Activated naive CD4-positive, alpha-beta T cell treated with anti-CD3 and anti-CD28 coated beads, Interleukin-2, amount 10 ng/mL, durations not matched to agents 7 days and 5 days (primary cell): ENCODE measurements at regions not wholly inside any gene's neighbourhood (a gene's known extent, or its start where the extent isn't known, plus 50 kb on each side); places are given as distances from the start of the nearest gene placed in this dataset.
A peak's percentile ranks its signal among the peaks of the same experiment; 100 is the strongest.

Experiments used
- CTCF ChIA-PET: fragments of 350-600 bp; sonication (Branson Sonifier 250); formaldehyde crosslinking; loops from one replicate; lab custom pipeline; 2021; ENCODE audit warnings: antibody characterized with exemption; lab: Charles Lee
- DNase-seq: peaks from one replicate; pipeline ENCODE4 v3.0.0-alpha.2; 2020
- H3K27ac Mint-ChIP-seq: one replicate; pipeline ENCODE4 v1.8.0; 2021; ENCODE audit warnings: mild to moderate bottlenecking, moderate library complexity, mixed read lengths
- H3K27me3 Mint-ChIP-seq: one replicate; pipeline ENCODE4 v1.8.0; 2021; ENCODE audit warnings: mild to moderate bottlenecking, mixed read lengths
- H3K36me3 Mint-ChIP-seq: one replicate; pipeline ENCODE4 v1.8.0; 2021; ENCODE audit warnings: mixed read lengths
- H3K4me1 Mint-ChIP-seq: one replicate; pipeline ENCODE4 v1.8.0; 2021; ENCODE audit warnings: mixed read lengths
- H3K4me3 Mint-ChIP-seq: one replicate; pipeline ENCODE4 v1.8.0; 2021; ENCODE audit warnings: mild to moderate bottlenecking, moderate library complexity, mixed read lengths
- H3K9me3 Mint-ChIP-seq: one replicate; pipeline ENCODE4 v1.8.0; 2021; ENCODE audit warnings: mixed read lengths

GRCh38 chr1:193555662-193556441 is 369.4 kb upstream of the B3GALT2 start:
- Mint-ChIP-seq H3K4me3 (no peak overlapping the region), H3K27me3 (no peaks in the 10 kb centered on the region), H3K27ac (no peak overlapping the region), H3K9me3 (peaks cover 12% of the 10 kb centered on the region), H3K36me3 (peaks cover 15% of the 10 kb centered on the region), H3K4me1 (peaks cover 8% of the 10 kb centered on the region)
- no peak for DNase-seq
- CTCF ChIA-PET, result no interaction called here

- no peak overlapping the region for H3K4me3 Mint-ChIP-seq
- no peak overlapping the region for H3K27ac Mint-ChIP-seq
- CTCF ChIA-PET, result no interaction called here
- peaks cover 6% of the 10 kb centered on the region for H3K4me1 Mint-ChIP-seq
- H3K9me3 Mint-ChIP-seq, result peaks cover 13% of the 10 kb centered on the region
- no peak for DNase-seq
- H3K36me3 Mint-ChIP-seq, result peaks cover 10% of the 10 kb centered on the region
- H3K27me3 Mint-ChIP-seq, result no peaks in the 10 kb centered on the region
Observed at GRCh38 chr1:193553564-193553963, 367.2 kb upstream of the B3GALT2 start.

GRCh38 chr1:193552274-193552673 is 365.9 kb upstream of the B3GALT2 start:
- Mint-ChIP-seq H3K27ac (no peak overlapping the region), H3K4me3 (no peak overlapping the region), H3K36me3 (peaks cover 9% of the 10 kb centered on the region), H3K27me3 (no peaks in the 10 kb centered on the region), H3K9me3 (peaks cover 12% of the 10 kb centered on the region), H3K4me1 (peaks cover 3% of the 10 kb centered on the region)
- DNase-seq, result no peak
- CTCF ChIA-PET, result no interaction called here

- H3K27ac Mint-ChIP-seq, result no peak overlapping the region
- no peak overlapping the region for H3K4me3 Mint-ChIP-seq
- peaks cover 16% of the 10 kb centered on the region for H3K36me3 Mint-ChIP-seq
- CTCF ChIA-PET, result no interaction called here
- peaks cover 6% of the 10 kb centered on the region for H3K4me1 Mint-ChIP-seq
- DNase-seq, result no peak
- peaks cover 4% of the 10 kb centered on the region for H3K9me3 Mint-ChIP-seq
- H3K27me3 Mint-ChIP-seq, result no peaks in the 10 kb centered on the region
Observed at GRCh38 chr1:193549081-193549480, 362.7 kb upstream of the B3GALT2 start.

- Mint-ChIP-seq H3K27me3 (no peaks in the 10 kb centered on the region), H3K27ac (no peak overlapping the region), H3K4me1 (peaks cover 32% of the 10 kb centered on the region), H3K4me3 (no peak overlapping the region), H3K36me3 (peaks cover 27% of the 10 kb centered on the region), H3K9me3 (peaks cover 7% of the 10 kb centered on the region)
- DNase-seq, result no peak
- CTCF ChIA-PET, result no interaction called here
Observed at GRCh38 chr1:193545171-193545570, 358.8 kb upstream of the B3GALT2 start.

- CTCF ChIA-PET, result no interaction called here
- no peak for DNase-seq
- Mint-ChIP-seq H3K4me3 (no peak overlapping the region), H3K27me3 (no peaks in the 10 kb centered on the region), H3K4me1 (peaks cover 49% of the 10 kb centered on the region), H3K9me3 (peaks cover 5% of the 10 kb centered on the region), H3K27ac (no peak overlapping the region), H3K36me3 (peaks cover 27% of the 10 kb centered on the region)
Observed at GRCh38 chr1:193543259-193543658, 356.8 kb upstream of the B3GALT2 start.

GRCh38 chr1:193542690-193543089 is 356.3 kb upstream of the B3GALT2 start:
- peak overlapping the region; percentile 44 for H3K27ac Mint-ChIP-seq
- CTCF ChIA-PET, result no interaction called here
- no peaks in the 10 kb centered on the region for H3K27me3 Mint-ChIP-seq
- peaks cover 5% of the 10 kb centered on the region for H3K9me3 Mint-ChIP-seq
- H3K4me1 Mint-ChIP-seq, result peaks cover 53% of the 10 kb centered on the region
- no peak overlapping the region for H3K4me3 Mint-ChIP-seq
- H3K36me3 Mint-ChIP-seq, result peaks cover 27% of the 10 kb centered on the region
- no peak for DNase-seq

- Mint-ChIP-seq H3K9me3 (peaks cover 7% of the 10 kb centered on the region), H3K36me3 (peaks cover 20% of the 10 kb centered on the region), H3K4me1 (peaks cover 68% of the 10 kb centered on the region), H3K27ac (peak overlapping the region; percentile 96), H3K4me3 (peak overlapping the region; percentile 71), H3K27me3 (no peaks in the 10 kb centered on the region)
- DNase-seq, result peak; percentile 33
- CTCF ChIA-PET, result interaction anchor here (0.8 to 1.0 kb wide), 2 partner anchors 44 to 51 kb away, joined by 3 read pairs; no protein-coding TSS in a partner anchor
Observed at GRCh38 chr1:193540511-193540910, 354.1 kb upstream of the B3GALT2 start.

- peak overlapping the region; percentile 96 for H3K27ac Mint-ChIP-seq
- peak; percentile 49 for DNase-seq
- CTCF ChIA-PET, result interaction anchor here (0.8 kb wide), 1 partner anchor 52 kb away, joined by 3 read pairs; no protein-coding TSS in a partner anchor
- no peaks in the 10 kb centered on the region for H3K27me3 Mint-ChIP-seq
- H3K4me3 Mint-ChIP-seq, result peak overlapping the region; percentile 71
- H3K4me1 Mint-ChIP-seq, result peaks cover 68% of the 10 kb centered on the region
- H3K9me3 Mint-ChIP-seq, result peaks cover 7% of the 10 kb centered on the region
- peaks cover 19% of the 10 kb centered on the region for H3K36me3 Mint-ChIP-seq
Observed at GRCh38 chr1:193539731-193540459, 353.5 kb upstream of the B3GALT2 start.

GRCh38 chr1:193538680-193539079 is 352.3 kb upstream of the B3GALT2 start:
- Mint-ChIP-seq H3K27ac (peak overlapping the region; percentile 37), H3K4me1 (peaks cover 68% of the 10 kb centered on the region), H3K4me3 (no peak overlapping the region), H3K27me3 (no peaks in the 10 kb centered on the region), H3K36me3 (peaks cover 16% of the 10 kb centered on the region), H3K9me3 (peaks cover 8% of the 10 kb centered on the region)
- DNase-seq, result no peak
- CTCF ChIA-PET, result no interaction called here

- Mint-ChIP-seq H3K9me3 (peaks cover 10% of the 10 kb centered on the region), H3K36me3 (peaks cover 16% of the 10 kb centered on the region), H3K27ac (peak overlapping the region; percentile 82), H3K27me3 (no peaks in the 10 kb centered on the region), H3K4me3 (no peak overlapping the region), H3K4me1 (peaks cover 68% of the 10 kb centered on the region)
- CTCF ChIA-PET, result no interaction called here
- DNase-seq, result no peak
Observed at GRCh38 chr1:193538003-193538354, 351.6 kb upstream of the B3GALT2 start.

GRCh38 chr1:193537266-193538002 is 351.0 kb upstream of the B3GALT2 start:
- Mint-ChIP-seq H3K27me3 (no peaks in the 10 kb centered on the region), H3K4me3 (peak overlapping the region; percentile 19), H3K36me3 (peaks cover 13% of the 10 kb centered on the region), H3K9me3 (peaks cover 11% of the 10 kb centered on the region), H3K27ac (peak overlapping the region; percentile 82), H3K4me1 (peaks cover 62% of the 10 kb centered on the region)
- CTCF ChIA-PET, result no interaction called here
- DNase-seq, result peak; percentile 86

- no peak overlapping the region for H3K4me3 Mint-ChIP-seq
- CTCF ChIA-PET, result no interaction called here
- peaks cover 21% of the 10 kb centered on the region for H3K9me3 Mint-ChIP-seq
- DNase-seq, result no peak
- peaks cover 13% of the 10 kb centered on the region for H3K36me3 Mint-ChIP-seq
- no peak overlapping the region for H3K27ac Mint-ChIP-seq
- H3K27me3 Mint-ChIP-seq, result no peaks in the 10 kb centered on the region
- H3K4me1 Mint-ChIP-seq, result peaks cover 28% of the 10 kb centered on the region
Observed at GRCh38 chr1:193533853-193534252, 347.4 kb upstream of the B3GALT2 start.
